ENCODE measurements at regions not wholly inside any gene's neighbourhood (a gene's known extent, or its start where the extent isn't known, plus 50 kb on each side); places are given as distances from the start of the nearest gene placed in this dataset.

DNA sequence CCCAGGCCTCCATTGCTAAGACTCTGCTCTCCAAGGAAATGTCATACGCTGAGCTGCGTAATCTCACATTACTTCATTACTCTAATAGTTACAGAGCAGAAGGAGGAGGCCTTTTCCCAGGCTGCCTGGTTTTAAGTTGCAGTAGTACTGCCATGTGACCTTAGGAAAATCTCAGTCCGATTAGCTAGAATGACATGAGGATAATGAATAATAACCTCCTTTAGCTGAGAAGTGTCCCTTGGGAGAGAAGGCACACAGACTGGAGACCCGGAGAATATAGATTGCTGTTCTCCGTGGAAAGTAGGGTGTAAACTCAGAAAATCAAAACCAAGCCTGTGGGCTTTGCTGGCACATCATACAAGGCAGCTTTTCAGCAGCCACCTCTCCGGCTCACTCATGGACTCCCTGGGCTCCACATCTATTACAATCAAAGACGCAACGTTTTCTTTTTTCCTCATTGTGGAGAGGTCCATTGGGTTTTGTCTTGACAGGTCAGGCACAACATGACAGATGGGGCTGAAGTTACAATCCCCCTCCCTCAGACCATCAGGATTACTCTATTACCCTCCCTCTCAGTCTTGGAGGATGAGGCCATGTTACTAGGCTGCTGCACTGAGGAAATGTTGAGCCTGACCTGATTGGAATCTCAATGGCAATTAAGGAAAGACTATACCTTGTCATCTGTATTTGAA lies 134.8 kb upstream of the MB21D2 start:
- Mint-ChIP-seq H3K4me1 (ENCODE audit: low read depth, unreplicated experiment) (peaks cover 31% of the 10 kb centered on the region), H3K36me3 (ENCODE audit: unreplicated experiment) (no peaks in the 10 kb centered on the region), H3K4me3 (ENCODE audit: unreplicated experiment) (peak overlapping the region; percentile 65), H3K27ac (ENCODE audit: unreplicated experiment) (peak overlapping the region; percentile 96), H3K9me3 (ENCODE audit: unreplicated experiment) (no peaks in the 10 kb centered on the region), H3K27me3 (ENCODE audit: unreplicated experiment) (no peaks in the 10 kb centered on the region)
- DNase-seq: no peak
- TF ChIP-seq CTCF (IDR thresholded peaks at IDR 0.05; ENCODE audit: partially characterized antibody, unreplicated experiment): no peak

- H3K27ac Mint-ChIP-seq (ENCODE audit: unreplicated experiment): no peak overlapping the region
- H3K4me3 Mint-ChIP-seq (ENCODE audit: unreplicated experiment): peak overlapping the region; percentile 28
- no peaks in the 10 kb centered on the region for H3K27me3 Mint-ChIP-seq (ENCODE audit: unreplicated experiment)
- H3K36me3 Mint-ChIP-seq (ENCODE audit: unreplicated experiment): no peaks in the 10 kb centered on the region
- no peak for DNase-seq
- peaks cover 31% of the 10 kb centered on the region for H3K4me1 Mint-ChIP-seq (ENCODE audit: low read depth, unreplicated experiment)
- no peak for TF ChIP-seq CTCF (IDR thresholded peaks at IDR 0.05; ENCODE audit: partially characterized antibody, unreplicated experiment)
- H3K9me3 Mint-ChIP-seq (ENCODE audit: unreplicated experiment): no peaks in the 10 kb centered on the region
Measured at GRCh38 chr3:193053046-193053435, 135.4 kb upstream of the MB21D2 start.

GRCh38 chr3:193055352-193055751 lies 137.7 kb upstream of the MB21D2 start:
- TF ChIP-seq CTCF (IDR thresholded peaks at IDR 0.05; ENCODE audit: partially characterized antibody, unreplicated experiment): no peak
- Mint-ChIP-seq H3K9me3 (ENCODE audit: unreplicated experiment) (no peaks in the 10 kb centered on the region), H3K4me1 (ENCODE audit: low read depth, unreplicated experiment) (peaks cover 31% of the 10 kb centered on the region)

GRCh38 chr3:193057616-193058015 lies 140.0 kb upstream of the MB21D2 start:
- Mint-ChIP-seq H3K36me3 (ENCODE audit: unreplicated experiment) (no peaks in the 10 kb centered on the region), H3K27me3 (ENCODE audit: unreplicated experiment) (no peaks in the 10 kb centered on the region), H3K4me1 (ENCODE audit: low read depth, unreplicated experiment) (peaks cover 21% of the 10 kb centered on the region), H3K27ac (ENCODE audit: unreplicated experiment) (no peak overlapping the region), H3K9me3 (ENCODE audit: unreplicated experiment) (no peaks in the 10 kb centered on the region), H3K4me3 (ENCODE audit: unreplicated experiment) (no peak overlapping the region)
- no peak for DNase-seq
- TF ChIP-seq CTCF (IDR thresholded peaks at IDR 0.05; ENCODE audit: partially characterized antibody, unreplicated experiment): no peak

More at GRCh38 chr3:193055352-193055751, 137.7 kb upstream of the MB21D2 start:
- Mint-ChIP-seq H3K27me3 (ENCODE audit: unreplicated experiment) (no peaks in the 10 kb centered on the region), H3K27ac (ENCODE audit: unreplicated experiment) (no peak overlapping the region), H3K4me3 (ENCODE audit: unreplicated experiment) (no peak overlapping the region), H3K36me3 (ENCODE audit: unreplicated experiment) (no peaks in the 10 kb centered on the region)
- DNase-seq: no peak

DNA sequence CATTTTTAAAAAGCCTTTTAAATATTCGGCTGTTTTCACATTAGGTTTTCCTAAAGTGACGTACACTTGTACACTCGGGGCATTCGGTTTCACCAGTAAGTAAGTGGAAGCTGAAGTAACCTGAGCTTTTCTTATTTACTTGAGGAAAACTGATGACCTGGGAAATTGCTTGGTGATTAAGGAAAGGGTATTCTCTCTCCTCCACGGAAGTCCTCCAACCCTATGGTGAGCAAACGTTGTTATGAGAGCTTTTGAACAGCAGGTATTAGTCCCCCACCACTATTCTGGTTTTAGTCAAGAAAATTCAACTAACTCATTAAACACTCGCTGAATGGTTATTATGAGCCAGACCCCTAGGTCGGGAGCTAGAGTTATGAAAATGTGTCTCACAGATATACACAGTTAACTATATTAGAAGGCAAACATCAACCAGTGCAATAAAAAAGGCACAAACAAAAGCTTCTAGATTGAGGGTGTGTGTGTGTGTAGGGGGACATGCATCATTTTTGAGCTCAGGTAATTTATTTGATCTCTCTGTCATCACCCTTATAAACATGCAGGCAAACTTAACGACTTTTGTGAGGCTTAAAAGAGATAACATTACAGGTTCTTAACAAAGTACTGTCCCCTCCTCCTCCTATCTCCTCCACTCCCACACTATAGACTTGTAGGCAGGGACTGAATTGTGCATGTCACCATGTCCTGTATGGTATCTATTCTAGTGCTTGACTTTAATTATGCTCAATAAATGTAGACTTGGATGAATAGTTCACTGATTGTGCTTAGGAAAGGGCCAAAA lies 143.3 kb upstream of the MB21D2 start:
- H3K4me1 Mint-ChIP-seq (ENCODE audit: low read depth, unreplicated experiment): no peaks in the 10 kb centered on the region
- no peaks in the 10 kb centered on the region for H3K27me3 Mint-ChIP-seq (ENCODE audit: unreplicated experiment)
- no peak overlapping the region for H3K4me3 Mint-ChIP-seq (ENCODE audit: unreplicated experiment)
- H3K36me3 Mint-ChIP-seq (ENCODE audit: unreplicated experiment): no peaks in the 10 kb centered on the region
- TF ChIP-seq CTCF (IDR thresholded peaks at IDR 0.05; ENCODE audit: partially characterized antibody, unreplicated experiment): no peak
- DNase-seq: no peak
- H3K27ac Mint-ChIP-seq (ENCODE audit: unreplicated experiment): no peak overlapping the region
- no peaks in the 10 kb centered on the region for H3K9me3 Mint-ChIP-seq (ENCODE audit: unreplicated experiment)
